Bronchial epithelial cell (primary cell): ENCODE measurements at regions not wholly inside any gene's neighbourhood (a gene's known extent, or its start where the extent isn't known, plus 50 kb on each side); places are given as distances from the start of the nearest gene placed in this dataset.

Source experiments
- DNase-seq: peaks from one replicate; pipeline ENCODE4 v3.0.0-alpha.2; 2010; ENCODE audit warnings: low read depth
- FAIRE-seq: peaks from 2 replicates; lab custom pipeline; 2011; peaks lifted over from hg19 to GRCh38; lab: Jason Lieb, UNC
- H3K27me3 ChIP-seq: 2 replicates; pipeline ENCODE4 v1.5.1; 2011; ENCODE audit warnings: low read length; ENCODE audit not compliant: control insufficient read depth, insufficient read depth
- H3K36me3 ChIP-seq: 2 replicates; pipeline ENCODE4 v1.5.1; 2011; ENCODE audit warnings: low read length; ENCODE audit not compliant: control insufficient read depth, insufficient read depth
- H3K4me3 ChIP-seq: 2 replicates; pipeline ENCODE4 v1.5.1; 2011; ENCODE audit warnings: mild to moderate bottlenecking, low read depth, low read length, control low read depth
- CTCF ChIP-seq: IDR thresholded peaks from 2 replicates; pipeline ENCODE4 v1.5.1; 2011; ENCODE audit warnings: mild to moderate bottlenecking, moderate library complexity, low read length, control low read depth, inconsistent platforms; ENCODE audit not compliant: insufficient read depth, severe bottlenecking

GRCh38 chr3:5540532-5540931 lies 353.0 kb downstream of the EDEM1 start:
- no peak for TF ChIP-seq CTCF
- Histone ChIP-seq H3K36me3 (no peaks in the 10 kb centered on the region), H3K4me3 (no peak overlapping the region), H3K27me3 (no peaks in the 10 kb centered on the region)
- DNase-seq (no peak), FAIRE-seq (no peak)

DNA sequence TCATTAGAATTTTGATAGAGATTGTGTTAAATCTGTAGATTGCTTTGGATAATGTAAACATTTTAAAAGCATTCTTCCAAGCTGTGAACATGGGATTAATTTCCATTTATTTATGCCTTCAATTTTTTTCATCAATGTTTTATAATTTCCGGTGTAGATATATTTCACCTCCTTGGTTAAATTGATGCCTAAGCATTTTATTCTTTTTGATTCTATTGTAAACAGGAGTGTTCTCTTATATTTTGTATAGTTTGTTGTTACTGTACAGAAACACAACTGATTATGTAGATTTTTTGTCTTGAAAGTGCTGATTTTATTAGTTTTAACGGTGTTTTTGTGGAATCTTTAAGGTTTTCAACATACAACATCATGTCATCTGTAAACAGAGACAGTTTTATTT lies 355.0 kb downstream of the EDEM1 start:
- H3K27me3 ChIP-seq = no peaks in the 10 kb centered on the region
- H3K4me3 ChIP-seq = no peak overlapping the region
- H3K36me3 ChIP-seq = no peaks in the 10 kb centered on the region
- TF ChIP-seq CTCF = no peak
- FAIRE-seq = no peak
- DNase-seq = no peak

GRCh38 chr3:5543047-5543446 lies 355.5 kb downstream of the EDEM1 start:
- no peak overlapping the region for H3K4me3 ChIP-seq
- FAIRE-seq (no peak), DNase-seq (no peak)
- no peak for TF ChIP-seq CTCF
- H3K36me3 ChIP-seq = no peaks in the 10 kb centered on the region
- H3K27me3 ChIP-seq = no peaks in the 10 kb centered on the region

DNA sequence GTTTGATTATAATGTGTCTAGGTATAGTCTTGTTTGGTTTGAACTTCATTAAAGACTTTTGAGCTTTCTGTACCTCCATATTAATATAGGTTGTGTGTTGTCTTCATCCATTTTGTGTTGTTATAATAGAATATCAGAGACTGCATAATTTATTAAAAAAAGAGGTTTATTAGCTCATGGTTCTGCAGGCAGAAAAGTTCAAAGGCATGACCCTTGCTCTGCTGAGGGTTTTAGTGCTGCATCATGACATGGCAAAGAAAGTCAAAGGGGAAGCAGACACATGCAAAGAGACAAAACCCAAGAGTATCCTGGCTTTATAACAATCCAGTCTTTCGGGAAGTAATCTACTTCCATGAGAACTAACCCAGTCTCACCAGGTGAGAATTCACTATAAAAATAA lies 358.2 kb downstream of the EDEM1 start:
- FAIRE-seq (no peak), DNase-seq (no peak)
- Histone ChIP-seq H3K27me3 (no peaks in the 10 kb centered on the region), H3K36me3 (no peaks in the 10 kb centered on the region), H3K4me3 (no peak overlapping the region)
- TF ChIP-seq CTCF = no peak

GRCh38 chr3:5553203-5553602 lies 365.7 kb downstream of the EDEM1 start:
- H3K27me3 ChIP-seq = no peaks in the 10 kb centered on the region
- no peaks in the 10 kb centered on the region for H3K36me3 ChIP-seq
- no peak overlapping the region for H3K4me3 ChIP-seq
- DNase-seq = no peak
- TF ChIP-seq CTCF = no peak
- FAIRE-seq = no peak

- TF ChIP-seq CTCF = no peak
- Histone ChIP-seq H3K36me3 (no peaks in the 10 kb centered on the region), H3K27me3 (no peaks in the 10 kb centered on the region), H3K4me3 (no peak overlapping the region)
- DNase-seq (no peak), FAIRE-seq (no peak)
Observed at GRCh38 chr3:5554245-5554747, 366.8 kb downstream of the EDEM1 start.
